Gastrocnemius medialis (tissue), 4 donors: ENCODE measurements at regions not wholly inside any gene's neighbourhood (a gene's known extent, or its start where the extent isn't known, plus 50 kb on each side); places are given as distances from the start of the nearest gene placed in this dataset.

Experiments
- ATAC-seq, 2 donors: fragments of 150-250 bp; one replicate each; pipeline ENCODE4 v1.9.1; 2016
- DNase-seq, 2 donors: peaks; one replicate each; pipeline ENCODE4 v3.0.0-alpha.2; 2019
- H3K27ac ChIP-seq, 4 donors: fragments of 200-600 bp; sonication (generic); 1 replicate in 1 of 4; 2 replicates in 3 of 4; pipeline ENCODE4 v1.5.1; 2016 to 2018; ENCODE audit warnings: mild to moderate bottlenecking in 2 of 4, moderate library complexity in 1 of 4
- H3K27me3 ChIP-seq, 3 donors: fragments of 200-600 bp; sonication (generic) in 2 of 3; 1 replicate in 1 of 3; 2 replicates in 2 of 3; pipeline versions ENCODE4 v1.5.1 to v1.6.0; 2016 to 2019; ENCODE audit warnings: mild to moderate bottlenecking in 1 of 3, moderate library complexity in 1 of 3
- H3K36me3 ChIP-seq, 2 donors: fragments of 200-600 bp; sonication (generic) in 1 of 2; one replicate each; pipeline ENCODE4 v1.5.1; 2017 to 2018
- H3K4me1 ChIP-seq, 2 donors: fragments of 200-600 bp; sonication (generic) in 1 of 2; one replicate each; pipeline ENCODE4 v1.5.1; 2016 to 2017; ENCODE audit warnings: mild to moderate bottlenecking in 2 of 2
- H3K4me3 ChIP-seq, 4 donors: fragments of 200-600 bp; sonication (generic) in 3 of 4; 1 replicate in 1 of 4; 2 replicates in 3 of 4; pipeline ENCODE4 v1.5.1; 2016 to 2019; ENCODE audit warnings: mild to moderate bottlenecking in 2 of 4
- H3K9me3 ChIP-seq, 3 donors: fragments of 200-600 bp; sonication (generic) in 2 of 3; 1 replicate in 1 of 3; 2 replicates in 2 of 3; pipeline ENCODE4 v1.5.1; 2016 to 2019
- POLR2A ChIP-seq, 2 donors: fragments of 450-650 bp; IDR thresholded peaks; one replicate each; pipeline ENCODE4 v1.6.1; 2017; ENCODE audit warnings: antibody characterized with exemption in 2 of 2, mild to moderate bottlenecking in 2 of 2, moderate library complexity in 2 of 2
- in situ Hi-C, 4 donors: fragments of 200-750 bp; cut with MboI; loops; one replicate each; pipeline versions ENCODE4 v1.15.0 to v1.8.0; 2017; ENCODE audit warnings: low sequenced_read_pairs in 4 of 4
- intact Hi-C: fragments of 100-400 bp; cut with DNase I; formaldehyde crosslinking; loops from one replicate; pipeline ENCODE4 v1.15.1; 2023; ENCODE audit warnings: low total_unique reads
- TF ChIP-seq, protein P1 (sequence below), 5 experiments: fragments of 450-650 bp in 3 of 5; fragments of 200-600 bp in 2 of 5; sonication (generic) in 2 of 5; IDR thresholded peaks in 4 of 5; conservative IDR thresholded peaks in 1 of 5; 1 replicate in 4 of 5; 2 replicates in 1 of 5; pipeline ENCODE4 v1.5.1; 2016 to 2019; ENCODE audit warnings: antibody characterized with exemption in 5 of 5, mild to moderate bottlenecking in 3 of 5, moderate library complexity in 3 of 5

DNA sequence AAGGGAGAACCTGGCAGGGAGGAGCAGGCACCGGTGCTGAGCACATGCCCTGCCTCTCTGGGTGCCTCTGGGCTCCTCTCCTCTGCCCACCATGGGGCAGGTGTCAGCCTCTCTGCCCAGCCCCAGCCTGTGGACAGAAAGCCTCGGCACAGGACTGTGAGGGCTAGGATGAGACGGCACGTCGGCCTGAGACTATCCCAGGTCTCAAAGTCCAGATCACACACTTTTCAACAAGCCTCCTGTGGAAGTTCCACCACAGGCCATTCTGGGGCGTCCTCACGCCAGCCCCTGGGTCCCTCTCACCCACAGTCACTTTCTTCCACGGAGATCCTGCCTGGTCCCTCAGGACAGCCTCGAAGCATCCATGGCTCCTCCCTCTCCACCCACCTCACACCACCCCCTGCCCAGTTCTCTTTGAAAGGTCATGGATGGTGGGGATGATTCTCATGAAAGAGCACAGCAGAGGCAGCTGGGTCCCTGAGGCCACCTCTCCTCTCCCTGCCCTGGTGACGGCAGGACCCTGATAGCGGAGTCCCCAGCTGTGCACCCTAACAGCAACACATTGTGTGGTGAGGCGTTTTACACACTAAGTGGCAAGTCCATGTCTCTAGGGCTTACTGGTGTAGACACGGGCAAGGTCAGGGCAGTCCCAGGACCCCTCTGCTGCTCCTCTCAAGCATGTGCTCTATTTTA, 569.4 kb upstream of the SALL3 start:
- Histone ChIP-seq H3K36me3 (no peaks in the 10 kb centered on the region), H3K9me3 (no peaks in the 10 kb centered on the region), H3K4me1 (no peaks in the 10 kb centered on the region), H3K27ac (no peak overlapping the region), H3K27me3 (no peaks in the 10 kb centered on the region), H3K4me3 (no peak overlapping the region)
- no peak for TF ChIP-seq POLR2A (IDR thresholded peaks at IDR 0.05)
- TF ChIP-seq, protein P1, sequence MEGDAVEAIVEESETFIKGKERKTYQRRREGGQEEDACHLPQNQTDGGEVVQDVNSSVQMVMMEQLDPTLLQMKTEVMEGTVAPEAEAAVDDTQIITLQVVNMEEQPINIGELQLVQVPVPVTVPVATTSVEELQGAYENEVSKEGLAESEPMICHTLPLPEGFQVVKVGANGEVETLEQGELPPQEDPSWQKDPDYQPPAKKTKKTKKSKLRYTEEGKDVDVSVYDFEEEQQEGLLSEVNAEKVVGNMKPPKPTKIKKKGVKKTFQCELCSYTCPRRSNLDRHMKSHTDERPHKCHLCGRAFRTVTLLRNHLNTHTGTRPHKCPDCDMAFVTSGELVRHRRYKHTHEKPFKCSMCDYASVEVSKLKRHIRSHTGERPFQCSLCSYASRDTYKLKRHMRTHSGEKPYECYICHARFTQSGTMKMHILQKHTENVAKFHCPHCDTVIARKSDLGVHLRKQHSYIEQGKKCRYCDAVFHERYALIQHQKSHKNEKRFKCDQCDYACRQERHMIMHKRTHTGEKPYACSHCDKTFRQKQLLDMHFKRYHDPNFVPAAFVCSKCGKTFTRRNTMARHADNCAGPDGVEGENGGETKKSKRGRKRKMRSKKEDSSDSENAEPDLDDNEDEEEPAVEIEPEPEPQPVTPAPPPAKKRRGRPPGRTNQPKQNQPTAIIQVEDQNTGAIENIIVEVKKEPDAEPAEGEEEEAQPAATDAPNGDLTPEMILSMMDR (IDR thresholded peaks at IDR 0.05 in 4 of 5, conservative IDR thresholded peaks at IDR 0.05 in 1 of 5): no peak
- in situ Hi-C loops: no loop called here
- no peak for ATAC-seq
- intact Hi-C loops: no loop called here
- no peak for DNase-seq

DNA sequence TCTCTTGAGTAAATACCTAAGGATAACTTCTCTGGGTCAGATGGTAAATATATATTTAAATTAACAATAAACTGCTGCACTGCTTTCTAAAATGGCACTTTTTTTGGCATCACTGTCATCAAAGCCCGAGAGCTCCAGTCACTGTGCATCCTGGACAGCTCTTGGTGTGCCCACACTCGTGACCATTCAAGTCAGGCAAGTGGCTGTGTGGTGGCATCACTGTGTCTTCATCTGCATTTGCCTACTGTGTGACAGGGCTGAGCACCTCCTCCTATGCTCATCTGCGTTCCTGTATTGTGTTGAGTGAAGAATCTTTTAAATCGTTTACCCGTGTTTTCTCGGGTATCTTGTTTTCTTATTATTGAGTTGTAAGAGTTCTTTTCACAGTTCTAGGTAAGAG, 568.1 kb upstream of the SALL3 start:
- Histone ChIP-seq H3K27me3 (no peaks in the 10 kb centered on the region), H3K4me1 (no peaks in the 10 kb centered on the region), H3K36me3 (no peaks in the 10 kb centered on the region), H3K9me3 (no peaks in the 10 kb centered on the region), H3K27ac (no peak overlapping the region), H3K4me3 (no peak overlapping the region)
- DNase-seq (no peak), ATAC-seq (no peak)
- TF ChIP-seq POLR2A (IDR thresholded peaks at IDR 0.05): no peak
- TF ChIP-seq, protein P1 (IDR thresholded peaks at IDR 0.05 in 4 of 5, conservative IDR thresholded peaks at IDR 0.05 in 1 of 5): no peak
- intact Hi-C loops: no loop called here
- in situ Hi-C loops: no loop called here

DNA sequence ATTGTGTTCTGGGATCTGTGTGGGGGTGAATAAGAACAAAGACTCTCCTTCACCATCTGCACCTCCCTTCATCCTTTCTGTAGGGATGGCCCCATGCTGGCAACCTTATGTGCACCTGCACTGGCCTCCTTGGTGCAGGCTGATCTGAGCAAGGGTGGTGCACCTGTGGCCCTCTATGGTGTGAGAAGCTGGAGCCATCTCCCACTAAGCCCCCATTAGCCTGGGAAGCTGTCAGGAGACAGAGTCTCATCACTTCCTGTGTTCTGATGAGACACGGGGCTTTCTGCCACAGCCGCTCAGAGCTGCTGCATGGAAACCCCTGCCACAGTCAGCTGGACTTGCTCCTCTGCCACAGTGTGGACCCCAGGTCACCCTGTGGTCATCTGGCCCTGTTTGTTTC, 565.3 kb upstream of the SALL3 start:
- Histone ChIP-seq H3K9me3 (no peaks in the 10 kb centered on the region), H3K4me1 (no peaks in the 10 kb centered on the region), H3K36me3 (no peaks in the 10 kb centered on the region), H3K4me3 (no peak overlapping the region), H3K27me3 (no peaks in the 10 kb centered on the region), H3K27ac (no peak overlapping the region)
- TF ChIP-seq, protein P1 (IDR thresholded peaks at IDR 0.05 in 4 of 5, conservative IDR thresholded peaks at IDR 0.05 in 1 of 5): no peak
- ATAC-seq: no peak
- intact Hi-C loops: no loop called here
- in situ Hi-C loops: no loop called here
- DNase-seq: no peak

DNA sequence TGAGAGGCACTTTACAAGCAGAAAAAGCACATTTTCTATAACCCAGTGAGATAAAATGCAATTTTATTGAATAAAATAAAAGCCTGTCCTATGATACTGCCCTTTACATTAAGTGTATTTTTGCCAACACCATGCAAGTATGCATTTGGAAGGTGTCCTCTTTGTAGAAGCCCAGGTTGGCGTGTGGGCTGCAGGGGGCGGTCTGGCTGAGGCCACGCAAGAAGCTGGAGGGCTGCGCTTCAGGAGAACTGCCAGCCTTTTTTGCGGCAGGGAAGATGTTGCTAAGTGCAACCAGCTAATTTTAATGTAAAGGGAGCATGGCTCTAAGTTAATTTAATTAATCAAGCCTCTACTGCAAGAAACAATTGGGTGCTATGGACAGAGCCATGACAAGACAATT, 562.8 kb upstream of the SALL3 start:
- no peak for ATAC-seq
- Histone ChIP-seq H3K27me3 (no peaks in the 10 kb centered on the region), H3K27ac (no peak overlapping the region), H3K9me3 (no peaks in the 10 kb centered on the region), H3K4me1 (no peaks in the 10 kb centered on the region), H3K4me3 (no peak overlapping the region), H3K36me3 (no peaks in the 10 kb centered on the region)
- intact Hi-C loops: no loop called here
- TF ChIP-seq, protein P1 (IDR thresholded peaks at IDR 0.05 in 4 of 5, conservative IDR thresholded peaks at IDR 0.05 in 1 of 5): no peak
- TF ChIP-seq POLR2A (IDR thresholded peaks at IDR 0.05): no peak
- no peak for DNase-seq
- in situ Hi-C loops: no loop called here

DNA sequence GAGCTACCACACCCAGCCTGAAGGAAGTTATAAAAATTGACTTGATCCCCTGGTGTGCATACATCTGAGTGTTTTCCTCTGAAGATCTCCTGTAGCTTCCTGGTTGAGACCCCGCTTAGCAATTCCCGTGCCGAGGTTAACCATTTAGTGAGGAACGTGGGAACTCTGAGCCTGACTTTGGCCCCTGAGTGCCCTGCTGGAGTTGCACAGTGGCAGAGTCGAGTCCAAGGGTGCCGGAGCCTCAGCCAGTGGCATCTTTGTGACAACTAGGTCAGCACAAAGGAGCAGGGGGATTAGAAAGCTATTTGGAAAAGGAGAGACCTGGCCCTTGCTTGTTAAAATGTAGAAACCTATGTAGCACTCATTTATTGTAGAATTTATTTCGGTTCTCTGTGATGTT, 561.2 kb upstream of the SALL3 start:
- no peak for DNase-seq
- intact Hi-C loops (no loop called here), in situ Hi-C loops (no loop called here)
- Histone ChIP-seq H3K36me3 (no peaks in the 10 kb centered on the region), H3K27ac (no peak overlapping the region), H3K27me3 (peaks cover 0 to under 1% (median 0%) of the 10 kb centered on the region in 3 donors), H3K9me3 (no peaks in the 10 kb centered on the region), H3K4me1 (no peaks in the 10 kb centered on the region), H3K4me3 (no peak overlapping the region)
- no peak for ATAC-seq
- TF ChIP-seq, protein P1 (IDR thresholded peaks at IDR 0.05 in 4 of 5, conservative IDR thresholded peaks at IDR 0.05 in 1 of 5): no peak
- no peak for TF ChIP-seq POLR2A (IDR thresholded peaks at IDR 0.05)
